ENCODE measurements at regions not wholly inside any gene's neighbourhood (a gene's known extent, or its start where the extent isn't known, plus 50 kb on each side); places are given as distances from the start of the nearest gene placed in this dataset.
A peak's percentile ranks its signal among the peaks of the same experiment; 100 is the strongest.

DNA sequence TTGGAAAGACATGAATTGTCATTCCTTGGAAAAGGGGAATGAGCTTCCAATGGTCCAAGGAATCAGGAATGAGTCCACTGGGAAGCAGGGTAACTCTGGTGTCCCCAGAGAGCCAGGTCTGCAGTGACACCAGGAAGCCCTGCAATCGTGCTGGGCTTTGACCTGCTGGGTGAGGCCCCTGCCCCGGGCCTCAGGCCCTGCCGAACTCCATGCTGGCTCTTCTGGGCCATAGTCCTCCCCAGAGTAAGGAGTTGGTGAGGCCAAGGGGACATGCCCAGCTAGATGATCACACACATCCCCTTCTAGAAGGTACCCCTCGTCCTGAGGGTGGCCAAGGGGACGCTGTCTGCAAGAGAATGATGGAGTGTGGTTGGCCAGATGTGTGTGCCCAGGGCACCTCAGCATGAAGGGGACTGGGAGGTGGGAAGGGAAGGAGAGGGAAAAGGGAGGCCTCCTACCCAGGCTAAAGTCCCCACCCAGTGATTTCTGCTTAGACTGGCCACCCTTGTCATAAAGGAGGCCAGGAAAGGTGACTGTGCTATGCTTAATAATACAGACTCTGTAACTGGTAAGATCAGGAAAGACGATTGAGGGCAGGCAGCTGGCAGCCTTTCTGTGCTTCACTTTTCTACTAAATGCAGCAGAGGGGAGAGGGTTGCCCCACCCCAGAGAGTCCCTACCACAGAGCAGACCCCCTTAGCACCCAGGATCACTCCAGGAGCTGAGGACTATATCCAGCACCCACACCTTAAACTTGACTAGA is 119.3 kb downstream of the SNX5 start:
- no peak for ATAC-seq
- H3K27ac Mint-ChIP-seq, result peak overlapping the region in 1 of 10 donors; percentile 56
- POLR2A ChIA-PET, result no interaction called here
- peaks cover 0 to 1% (median 0%) of the 10 kb centered on the region in 9 donors for H3K9me3 Mint-ChIP-seq
- H3K36me3 Mint-ChIP-seq, result no peaks in the 10 kb centered on the region
- DNase-seq, result no peak
- H3K27me3 Mint-ChIP-seq, result peaks cover 0 to 4% (median 0%) of the 10 kb centered on the region in 5 donors
- H3K4me3 Mint-ChIP-seq, result no peak overlapping the region
- H3K4me1 Mint-ChIP-seq, result peaks cover 6 to 60% (median 9%) of the 10 kb centered on the region in 4 donors

DNA sequence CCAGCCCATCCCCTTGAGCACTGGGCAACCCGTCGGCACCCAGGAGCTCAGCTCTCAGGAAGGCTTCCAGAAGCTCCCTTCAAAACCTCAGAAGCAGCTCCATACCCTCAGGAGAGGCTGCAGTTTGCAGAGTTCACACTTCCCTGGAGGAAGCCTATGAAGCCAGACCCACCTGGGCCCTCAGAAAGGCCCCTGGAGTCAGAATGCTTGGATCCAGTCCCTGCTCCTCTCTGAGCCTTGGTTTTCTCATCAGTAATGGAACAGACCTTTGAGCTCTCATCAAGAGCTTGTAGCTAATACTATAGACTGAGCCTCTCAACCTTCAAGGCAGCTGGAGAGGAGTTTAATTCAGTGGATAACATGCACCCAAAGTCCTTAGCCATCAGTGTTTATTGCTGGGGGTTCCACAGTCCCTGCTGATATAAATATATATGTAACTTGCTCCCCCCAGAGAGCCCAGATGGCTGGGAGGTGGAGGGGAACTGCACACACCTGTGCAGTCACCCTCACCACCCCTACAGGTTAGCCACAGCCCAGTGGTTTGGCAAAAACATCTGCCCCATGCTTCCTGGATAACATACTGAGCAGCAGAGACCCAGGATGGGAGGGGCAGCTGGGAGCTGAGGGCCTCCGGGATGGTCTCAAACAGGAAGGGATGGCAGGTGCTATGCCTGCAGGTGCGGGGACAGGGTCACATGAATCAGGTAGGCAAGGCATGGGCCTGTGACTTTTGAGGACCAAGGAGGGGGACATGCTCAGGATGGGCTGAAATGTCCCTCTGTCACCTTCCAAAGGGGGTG is 120.1 kb downstream of the SNX5 start:
- Mint-ChIP-seq H3K27ac (peak overlapping the region in 3 of 10 donors; percentile 20 to 56 (median 56)), H3K4me3 (no peak overlapping the region), H3K4me1 (peaks cover 6 to 65% (median 12%) of the 10 kb centered on the region in 4 donors), H3K9me3 (peaks cover 0 to 1% (median 0%) of the 10 kb centered on the region in 9 donors), H3K27me3 (no peaks in the 10 kb centered on the region), H3K36me3 (no peaks in the 10 kb centered on the region)
- POLR2A ChIA-PET, result no interaction called here
- DNase-seq (no peak), ATAC-seq (no peak)

DNA sequence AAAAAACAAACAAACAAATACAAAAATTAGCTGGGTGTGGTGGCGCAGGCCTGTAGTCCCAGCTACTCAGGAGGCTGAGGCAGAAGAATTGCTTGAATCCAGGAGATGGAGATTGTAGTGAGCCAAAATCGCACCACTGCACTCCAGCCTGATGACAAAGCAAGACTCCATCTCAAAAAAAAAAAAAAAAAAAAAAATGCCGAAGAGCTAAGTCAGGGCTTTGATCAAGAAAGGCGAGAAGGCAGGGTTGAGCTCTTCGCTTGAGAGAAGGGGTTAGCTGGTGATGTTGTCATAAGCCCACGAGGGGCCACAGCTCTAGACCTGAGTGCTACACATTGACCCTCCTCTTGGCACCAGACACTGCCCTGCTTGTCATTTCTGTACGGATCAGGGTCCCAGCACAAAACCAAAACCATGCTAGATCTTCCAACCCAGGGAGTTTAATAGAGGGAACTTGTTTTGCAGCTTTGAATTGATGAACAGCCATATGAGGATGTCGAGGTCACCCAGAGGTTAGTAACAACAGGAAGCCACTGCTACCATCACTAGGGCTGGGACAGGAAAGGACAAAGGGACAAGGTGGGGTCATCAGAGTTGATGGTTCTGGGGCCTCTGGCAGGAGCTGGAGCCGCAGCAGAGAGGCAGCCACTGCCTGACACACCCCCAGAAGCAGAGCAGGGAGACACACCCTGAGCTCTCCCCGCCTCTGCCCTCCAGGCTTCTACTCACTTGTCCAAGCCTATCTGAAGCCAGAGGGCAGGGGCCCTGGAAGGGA is 122.7 kb downstream of the SNX5 start:
- Mint-ChIP-seq H3K27me3 (peaks cover 0 to 4% (median 0%) of the 10 kb centered on the region in 5 donors), H3K4me1 (peaks cover 6 to 71% (median 12%) of the 10 kb centered on the region in 4 donors), H3K4me3 (peak overlapping the region in 1 of 10 donors; percentile 29), H3K9me3 (peaks cover 0 to 1% (median 0%) of the 10 kb centered on the region in 9 donors), H3K27ac (peak overlapping the region in 4 of 10 donors; percentile 1 to 77 (median 24)), H3K36me3 (no peaks in the 10 kb centered on the region)
- POLR2A ChIA-PET, result no interaction called here
- DNase-seq, result peak in 1 of 10 donors; percentile 1
- no peak for ATAC-seq

DNA sequence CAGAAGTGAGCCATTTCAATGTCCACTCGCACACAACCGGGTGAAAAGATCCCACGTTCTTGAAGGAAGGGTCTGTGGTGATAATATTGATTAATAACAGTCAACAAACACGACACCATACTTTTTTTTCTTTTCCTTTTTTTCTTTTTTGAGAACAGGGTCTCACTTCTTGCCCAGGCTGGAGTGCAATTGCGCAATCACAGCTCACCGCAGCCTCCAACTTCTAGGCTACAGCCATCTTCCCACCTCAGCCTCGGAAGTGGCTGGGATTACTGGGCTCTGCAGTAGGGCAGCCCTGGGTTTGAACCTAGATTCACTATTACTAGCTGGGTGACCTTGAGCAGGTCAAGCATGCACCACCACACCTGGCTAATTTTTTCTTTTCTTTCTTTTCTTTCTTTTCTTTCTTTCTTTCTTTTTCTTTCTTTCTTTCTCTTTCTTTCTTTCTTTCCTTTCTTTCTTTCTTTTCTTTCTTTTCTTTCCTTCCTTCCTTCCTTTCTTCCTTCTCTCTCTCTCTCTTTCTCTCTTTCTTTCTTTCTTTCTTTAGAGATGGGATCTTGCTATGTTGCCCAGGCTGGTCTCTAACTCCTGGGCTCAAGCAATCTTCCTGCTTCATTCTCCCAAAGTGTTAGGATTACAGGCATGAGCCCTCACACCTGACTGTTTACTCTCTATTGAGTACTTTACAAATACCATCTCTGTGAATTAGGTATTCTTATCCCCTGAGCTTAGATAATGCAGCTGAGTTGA is 123.9 kb downstream of the SNX5 start:
- POLR2A ChIA-PET, result no interaction called here
- no peaks in the 10 kb centered on the region for H3K36me3 Mint-ChIP-seq
- peaks cover 0 to 4% (median 0%) of the 10 kb centered on the region in 5 donors for H3K27me3 Mint-ChIP-seq
- no peak overlapping the region for H3K4me3 Mint-ChIP-seq
- peaks cover 0 to 2% (median 0%) of the 10 kb centered on the region in 9 donors for H3K9me3 Mint-ChIP-seq
- H3K27ac Mint-ChIP-seq, result no peak overlapping the region
- no peak for ATAC-seq
- H3K4me1 Mint-ChIP-seq, result peaks cover 6 to 63% (median 12%) of the 10 kb centered on the region in 4 donors
- DNase-seq, result no peak

DNA sequence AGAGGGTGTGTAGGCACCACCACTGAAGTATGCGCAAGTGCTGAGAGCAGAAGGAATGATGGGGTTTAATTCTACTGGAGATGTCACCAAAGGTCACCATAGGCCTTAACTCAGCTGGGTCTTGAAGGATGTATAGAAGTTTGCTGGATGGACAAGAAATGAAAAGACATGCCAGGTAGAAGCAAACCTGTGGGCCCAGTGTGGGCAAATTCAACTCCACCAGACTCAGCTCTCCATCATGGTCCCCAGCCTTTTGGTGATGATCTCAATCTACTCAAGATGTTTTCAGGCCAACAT is 124.5 kb downstream of the SNX5 start:
- Mint-ChIP-seq H3K4me1 (peaks cover 6 to 59% (median 12%) of the 10 kb centered on the region in 4 donors), H3K4me3 (peak overlapping the region in 1 of 10 donors; percentile 20), H3K9me3 (peaks cover 0 to 2% (median 0%) of the 10 kb centered on the region in 9 donors), H3K36me3 (no peaks in the 10 kb centered on the region), H3K27ac (peak overlapping the region in 3 of 10 donors; percentile 57 to 69 (median 67)), H3K27me3 (peaks cover 0 to 4% (median 0%) of the 10 kb centered on the region in 5 donors)
- DNase-seq (no peak), ATAC-seq (no peak)
- POLR2A ChIA-PET, result no interaction called here

DNA sequence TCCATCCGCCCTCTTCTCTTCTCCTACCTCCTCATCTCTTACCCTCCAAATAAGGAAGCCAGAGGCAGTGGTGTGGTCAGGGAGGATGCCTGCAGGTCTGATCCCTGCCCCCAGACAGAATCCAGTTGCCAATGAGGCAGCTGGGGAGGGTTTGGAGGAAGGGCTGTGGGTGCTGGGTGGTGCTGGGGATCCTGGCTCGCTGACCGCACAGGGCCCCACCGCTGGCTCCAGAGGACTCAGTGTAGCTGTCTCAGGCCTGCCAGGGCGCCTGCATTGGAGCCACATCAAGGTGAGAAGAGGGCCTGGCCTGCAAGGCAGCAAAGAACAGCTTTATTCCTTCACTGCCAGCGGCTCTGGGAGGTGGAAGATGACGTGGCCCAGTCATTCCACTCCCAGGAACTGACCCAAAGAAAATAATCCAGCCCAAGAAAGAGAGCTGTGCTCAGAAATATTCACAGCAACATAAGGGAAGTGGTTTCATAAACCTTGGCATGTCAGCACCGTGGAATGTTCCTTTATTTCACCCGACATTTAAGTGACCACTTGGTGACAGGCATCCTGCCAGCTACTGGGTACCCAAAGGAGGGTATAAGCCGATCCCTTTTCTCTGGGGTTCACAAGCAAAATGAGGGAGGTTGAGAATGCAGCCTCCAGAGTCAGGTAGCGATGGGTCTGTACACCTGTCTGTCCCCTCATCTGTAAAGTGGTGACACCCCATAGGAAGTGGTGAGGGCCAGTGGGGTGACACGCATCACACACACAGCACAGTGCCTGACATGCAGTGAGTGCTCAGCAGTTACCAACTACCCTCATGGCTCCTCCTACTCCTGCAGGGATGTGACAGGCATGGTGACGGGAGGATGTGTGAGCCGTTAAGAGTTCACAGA is 125.1 kb downstream of the SNX5 start:
- peak overlapping the region in 1 of 10 donors; percentile 20 for H3K4me3 Mint-ChIP-seq
- peaks cover 6 to 53% (median 12%) of the 10 kb centered on the region in 4 donors for H3K4me1 Mint-ChIP-seq
- H3K9me3 Mint-ChIP-seq, result peaks cover 0 to 1% (median 0%) of the 10 kb centered on the region in 9 donors
- POLR2A ChIA-PET, result no interaction called here
- no peak for DNase-seq
- H3K36me3 Mint-ChIP-seq, result no peaks in the 10 kb centered on the region
- ATAC-seq, result peak in 1 of 2 donors; percentile 43
- H3K27me3 Mint-ChIP-seq, result peaks cover 0 to 4% (median 0%) of the 10 kb centered on the region in 5 donors
- H3K27ac Mint-ChIP-seq, result peak overlapping the region in 4 of 10 donors; percentile 8 to 69 (median 62)

DNA sequence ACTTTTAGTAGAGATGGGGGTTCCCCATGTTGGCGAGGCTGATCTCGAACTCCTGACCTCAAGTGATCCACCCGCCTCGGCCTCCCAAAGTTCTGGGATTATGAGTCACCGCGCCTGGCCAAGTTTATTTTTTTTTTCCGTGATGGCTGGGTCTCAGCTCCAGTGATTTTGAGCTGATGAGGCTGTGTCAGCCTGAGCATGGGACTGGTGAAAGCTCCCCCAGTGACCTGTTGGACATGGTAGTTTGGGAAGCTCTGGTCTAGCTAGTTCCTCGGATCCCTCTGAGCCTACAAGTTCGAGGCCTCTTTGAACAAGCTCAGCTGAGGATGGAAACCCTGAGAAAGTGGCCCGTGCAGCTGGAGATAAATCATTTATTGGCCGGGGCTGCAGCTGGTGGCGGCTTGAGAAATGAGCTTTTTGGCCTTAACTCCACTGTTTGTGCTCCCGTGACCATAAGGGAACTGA is 126.8 kb downstream of the SNX5 start:
- no peak for ATAC-seq
- Mint-ChIP-seq H3K27me3 (peaks cover 0 to 4% (median 0%) of the 10 kb centered on the region in 5 donors), H3K27ac (no peak overlapping the region), H3K36me3 (no peaks in the 10 kb centered on the region), H3K4me3 (no peak overlapping the region), H3K4me1 (peaks cover 6 to 38% (median 10%) of the 10 kb centered on the region in 4 donors), H3K9me3 (peaks cover 0 to 1% (median 0%) of the 10 kb centered on the region in 9 donors)
- POLR2A ChIA-PET, result interaction anchor here (0.5 kb wide), 1 partner anchor 56 kb away, joined by 4 read pairs; no protein-coding TSS in a partner anchor
- no peak for DNase-seq

DNA sequence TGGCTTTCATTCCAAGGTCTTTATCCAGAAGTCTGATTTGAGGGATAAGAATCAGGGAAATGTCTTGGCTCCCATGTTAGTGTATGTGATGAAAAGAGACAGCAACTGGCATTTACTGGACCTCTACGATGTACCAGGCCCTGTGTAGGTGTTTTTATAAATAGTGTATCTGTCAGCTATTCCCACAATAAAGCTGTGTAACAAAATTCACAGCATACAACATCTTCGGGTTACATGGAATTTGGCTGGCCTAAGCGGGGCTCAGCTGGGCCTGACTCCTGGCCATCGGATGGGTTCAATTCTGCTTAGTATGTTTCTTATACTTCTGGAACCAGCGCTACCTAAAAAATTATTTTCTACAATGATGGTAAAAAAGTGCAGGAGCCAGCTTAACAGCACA is 128.2 kb downstream of the SNX5 start:
- H3K4me3 Mint-ChIP-seq, result no peak overlapping the region
- ATAC-seq (no peak), DNase-seq (no peak)
- H3K4me1 Mint-ChIP-seq, result peaks cover 0 to 26% (median 5%) of the 10 kb centered on the region in 4 donors
- H3K27ac Mint-ChIP-seq, result no peak overlapping the region
- H3K27me3 Mint-ChIP-seq, result peaks cover 0 to 4% (median 0%) of the 10 kb centered on the region in 5 donors
- no peaks in the 10 kb centered on the region for H3K36me3 Mint-ChIP-seq
- peaks cover 0 to 1% (median 0%) of the 10 kb centered on the region in 9 donors for H3K9me3 Mint-ChIP-seq
- POLR2A ChIA-PET, result no interaction called here

DNA sequence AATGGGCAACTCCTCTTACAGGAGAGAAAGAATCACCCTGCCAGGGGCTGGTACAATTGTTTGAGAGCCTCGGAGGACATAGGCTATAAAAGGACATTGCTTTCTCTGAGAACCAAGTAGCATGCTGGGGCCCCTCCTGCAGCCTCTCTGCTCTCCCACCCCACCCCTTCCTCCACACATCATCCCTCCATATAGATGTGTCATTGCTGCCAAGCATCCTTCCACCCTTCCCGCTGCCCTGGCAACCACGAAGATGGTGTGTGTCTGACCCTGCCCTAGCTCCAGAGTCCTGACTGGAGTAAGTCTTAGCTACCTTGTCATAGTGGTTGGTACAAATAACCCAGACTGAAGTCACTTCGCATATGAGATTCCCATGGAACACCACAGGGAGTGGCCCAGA is 129.7 kb downstream of the SNX5 start:
- peaks cover 0 to 4% (median 0%) of the 10 kb centered on the region in 5 donors for H3K27me3 Mint-ChIP-seq
- ATAC-seq (no peak), DNase-seq (no peak)
- POLR2A ChIA-PET, result no interaction called here
- H3K4me1 Mint-ChIP-seq, result peaks cover 0 to 11% (median 2%) of the 10 kb centered on the region in 4 donors
- H3K9me3 Mint-ChIP-seq, result peaks cover 0 to 1% (median 0%) of the 10 kb centered on the region in 9 donors
- H3K27ac Mint-ChIP-seq, result no peak overlapping the region
- no peak overlapping the region for H3K4me3 Mint-ChIP-seq
- H3K36me3 Mint-ChIP-seq, result no peaks in the 10 kb centered on the region

DNA sequence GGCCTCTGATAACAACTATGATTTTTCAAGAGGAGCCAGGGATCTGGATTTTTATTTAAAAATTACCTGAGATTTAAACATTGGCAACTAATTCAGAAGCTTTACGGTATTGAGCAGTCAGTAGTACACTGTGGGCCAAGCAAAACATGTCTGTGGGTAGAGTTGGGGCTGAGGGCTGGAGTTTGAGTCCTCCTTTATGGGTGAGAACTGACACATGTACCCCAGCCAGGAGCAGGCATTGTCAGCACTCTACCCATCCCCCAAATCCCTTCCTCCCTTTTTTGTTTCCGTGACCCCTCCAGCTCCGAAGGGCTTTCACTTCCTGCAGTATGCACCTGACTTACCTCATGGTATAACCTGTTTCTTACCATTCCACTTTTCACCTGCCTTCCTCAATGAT is 131.4 kb downstream of the SNX5 start:
- DNase-seq, result no peak
- H3K36me3 Mint-ChIP-seq, result no peaks in the 10 kb centered on the region
- H3K9me3 Mint-ChIP-seq, result peaks cover 0 to 1% (median 0%) of the 10 kb centered on the region in 9 donors
- H3K4me3 Mint-ChIP-seq, result no peak overlapping the region
- H3K27ac Mint-ChIP-seq, result no peak overlapping the region
- H3K4me1 Mint-ChIP-seq, result peaks cover 0 to 4% (median 0%) of the 10 kb centered on the region in 4 donors
- POLR2A ChIA-PET, result no interaction called here
- no peak for ATAC-seq
- H3K27me3 Mint-ChIP-seq, result peaks cover 0 to 2% (median 0%) of the 10 kb centered on the region in 5 donors

DNA sequence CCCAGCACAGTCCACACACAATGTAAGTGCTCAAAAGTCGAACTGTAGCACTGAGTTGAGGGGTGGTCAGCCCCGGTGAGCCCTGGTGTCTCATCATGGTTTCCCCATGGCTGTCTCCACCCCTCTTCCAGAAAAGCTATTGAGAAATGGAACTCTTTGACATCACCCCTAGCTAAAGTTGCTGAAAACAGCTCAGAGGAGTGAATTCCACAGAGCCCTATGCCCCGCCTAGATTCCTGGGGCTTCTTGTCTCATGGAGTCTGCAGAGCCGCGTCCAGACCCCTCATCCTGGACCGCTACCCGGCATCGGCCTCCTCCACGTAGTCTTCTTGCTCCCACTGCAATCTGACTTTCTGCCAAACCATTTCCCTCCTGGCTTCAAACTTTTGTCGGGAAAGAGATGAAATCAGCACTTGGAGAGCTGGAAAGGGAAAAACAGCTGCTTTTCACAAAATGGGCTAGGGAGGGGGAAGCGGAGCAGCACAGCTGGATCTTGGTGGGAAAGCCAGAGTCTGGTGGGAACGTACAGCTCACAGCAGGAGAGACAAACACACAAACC is 132.2 kb downstream of the SNX5 start:
- Mint-ChIP-seq H3K27ac (no peak overlapping the region), H3K27me3 (peaks cover 0 to 2% (median 0%) of the 10 kb centered on the region in 5 donors), H3K4me1 (peaks cover 0 to 4% (median 0%) of the 10 kb centered on the region in 4 donors), H3K4me3 (no peak overlapping the region), H3K36me3 (no peaks in the 10 kb centered on the region), H3K9me3 (peaks cover 0 to 1% (median 0%) of the 10 kb centered on the region in 9 donors)
- no peak for ATAC-seq
- POLR2A ChIA-PET, result no interaction called here
- no peak for DNase-seq
